K562 (cell line): ENCODE measurements at regions not wholly inside any gene's neighbourhood (a gene's known extent, or its start where the extent isn't known, plus 50 kb on each side); places are given as distances from the start of the nearest gene placed in this dataset.

Source experiments
- ATAC-seq: fragments of 200-7000 bp; cut with Tn5 transposase; 3 replicates; pipeline ENCODE4 v1.9.1; 2020; ENCODE audit warnings: moderate library complexity
- BruUV-seq: library from RNA; stranded (reverse); fragments of 400-500 nt; replicated peaks from 2 replicates; lab custom pipeline; 2021; lab: Mats Ljungman, UMichigan
- CTCF ChIA-PET: fragments of 300-600 bp; formaldehyde crosslinking; extraction: SDS; loops from one replicate; lab custom pipeline; 2021; ENCODE audit warnings: low intra/inter-chr PET ratio; lab: Yijun Ruan, JAX
- POLR2A ChIA-PET: fragments of 300-600, 350-650 bp; sonication (Branson Sonifier 250); formaldehyde crosslinking; extraction: SDS; loops from one replicate; lab custom pipeline; 2021; ENCODE audit warnings: antibody characterized with exemption, inconsistent platforms; lab: Yijun Ruan, JAX
- DNase-seq, 4 experiments: peaks; one replicate each; pipeline versions ENCODE4 v3.0.0 to v3.0.0-alpha.2; 2011 to 2018; ENCODE audit warnings: low spot score in 3 of 4, mixed read lengths in 3 of 4; ENCODE audit errors: extremely low read depth in 1 of 4
- FAIRE-seq: peaks from 2 replicates; lab custom pipeline; 2011; peaks lifted over from hg19 to GRCh38; lab: Jason Lieb, UNC
- H2AFZ ChIP-seq: 2 replicates; pipeline ENCODE4 v1.6.0; 2011; ENCODE audit warnings: low read depth, low read length, control low read depth, inconsistent platforms
- H3K27ac ChIP-seq: fragments of 200-600 bp; 3 replicates; pipeline ENCODE4 v1.8.0; 2011; ENCODE audit warnings: low read depth, mild to moderate bottlenecking, control low read depth, inconsistent platforms, low read length, moderate library complexity, mixed read lengths; ENCODE audit errors: extremely low read depth
- H3K27me3 ChIP-seq, 2 experiments: fragments of 300-600 bp in 1 of 2; 2 replicates in 1 of 2; 3 replicates in 1 of 2; pipeline versions ENCODE4 v1.6.0 to v1.8.0; 2011; ENCODE audit warnings: inconsistent platforms in 2 of 2, low read length in 2 of 2, mild to moderate bottlenecking in 1 of 2, mixed read lengths in 1 of 2, moderate library complexity in 1 of 2; ENCODE audit not compliant: control insufficient read depth in 2 of 2, insufficient read depth in 2 of 2
- H3K36me3 ChIP-seq: fragments of 300-600 bp; 3 replicates; pipeline ENCODE4 v1.8.0; 2011; ENCODE audit warnings: mild to moderate bottlenecking, low read length, inconsistent platforms; ENCODE audit not compliant: control insufficient read depth, insufficient read depth
- H3K4me1 ChIP-seq, 2 experiments: fragments of 200-600 bp in 1 of 2; replicated peaks in 1 of 2; 2 replicates in 1 of 2; 3 replicates in 1 of 2; pipeline versions ENCODE4 v1.5.1 to v1.8.0; 2011; ENCODE audit warnings: inconsistent platforms in 2 of 2, low read length in 2 of 2, mild to moderate bottlenecking in 1 of 2, mixed read lengths in 1 of 2, moderate library complexity in 1 of 2; ENCODE audit not compliant: control insufficient read depth in 2 of 2, insufficient read depth in 2 of 2
- H3K4me2 ChIP-seq: 2 replicates; pipeline ENCODE4 v1.6.1; 2011; ENCODE audit warnings: low read length, control low read depth, inconsistent platforms, mixed read lengths; ENCODE audit not compliant: insufficient read depth
- H3K4me3 ChIP-seq: fragments of 200-600 bp; sonication (generic), shearing (Covaris generic); 2 replicates; pipeline ENCODE4 v1.5.1; 2016; ENCODE audit warnings: control low read depth, inconsistent platforms
- H3K79me2 ChIP-seq: fragments of 200-600 bp; 3 replicates; pipeline ENCODE4 v1.8.0; 2011; ENCODE audit warnings: low read length, inconsistent platforms; ENCODE audit not compliant: control insufficient read depth, insufficient read depth
- H3K9ac ChIP-seq, 2 experiments: 2 replicates each; pipeline versions ENCODE4 v1.6.0 to v1.6.1; 2011; ENCODE audit warnings: low read depth in 2 of 2, low read length in 2 of 2, control low read depth in 1 of 2, inconsistent platforms in 1 of 2, mild to moderate bottlenecking in 1 of 2, mixed read lengths in 1 of 2; ENCODE audit not compliant: insufficient read depth in 1 of 2
- H3K9me1 ChIP-seq: one replicate; pipeline ENCODE4 v1.6.0; 2011; ENCODE audit warnings: inconsistent platforms, mild to moderate bottlenecking, low read length, moderate library complexity; ENCODE audit not compliant: control insufficient read depth, insufficient read depth
- H3K9me3 ChIP-seq: replicated peaks from 2 replicates; pipeline ENCODE4 v1.5.1; 2011; ENCODE audit warnings: low read depth, low read length, inconsistent platforms; ENCODE audit not compliant: control insufficient read depth, insufficient read depth
- H4K20me1 ChIP-seq: replicated peaks from 2 replicates; pipeline ENCODE4 v1.6.1; 2011; ENCODE audit warnings: low read length, inconsistent platforms, mixed read lengths; ENCODE audit not compliant: control insufficient read depth, insufficient read depth
- CTCF ChIP-seq, 3 experiments: IDR thresholded peaks in 2 of 3; conservative IDR thresholded peaks in 1 of 3; 2 replicates each; pipeline ENCODE4 v1.5.1; 2011 to 2012; ENCODE audit warnings: low read length in 3 of 3, mild to moderate bottlenecking in 3 of 3, control low read depth in 2 of 3, improper control_type of control experiment in 1 of 3, inconsistent platforms in 1 of 3, low read depth in 1 of 3, mixed read lengths in 1 of 3, moderate library complexity in 1 of 3; ENCODE audit not compliant: insufficient read depth in 2 of 3
- FOXK2 ChIP-seq, 2 experiments: fragments of 450-650 bp; IDR thresholded peaks in 1 of 2; conservative IDR thresholded peaks in 1 of 2; 2 replicates each; pipeline ENCODE4 v1.6.1; 2016; ENCODE audit warnings: low read depth in 2 of 2, mild to moderate bottlenecking in 1 of 2
- HDAC6 ChIP-seq: IDR thresholded peaks from 2 replicates; pipeline ENCODE4 v1.6.1; 2012; ENCODE audit warnings: low read depth, mild to moderate bottlenecking, control low read depth, inconsistent platforms, low read length, moderate library complexity
- NR2C1 ChIP-seq, 2 experiments: fragments of 450-650 bp; IDR thresholded peaks; 2 replicates each; pipeline ENCODE4 v1.6.1; 2017; ENCODE audit warnings: mild to moderate bottlenecking in 2 of 2, antibody characterized with exemption in 1 of 2, inconsistent platforms in 1 of 2, missing compliant biosample characterization in 1 of 2, missing genetic modification characterization in 1 of 2
- RAD21 ChIP-seq, 2 experiments: fragments of 250-450 bp in 1 of 2; fragments of 450-650 bp in 1 of 2; sonication (Bioruptor Pico) in 1 of 2; formaldehyde crosslinking in 1 of 2; IDR thresholded peaks in 1 of 2; conservative IDR thresholded peaks in 1 of 2; 2 replicates each; pipeline versions ENCODE4 v1.4.0 to v1.8.0; 2020 to 2022; ENCODE audit warnings: mild to moderate bottlenecking in 2 of 2, moderate library complexity in 1 of 2
- SRF ChIP-seq, 2 experiments: fragments of 250-450, 450-650 bp in 1 of 2; sonication (Bioruptor Pico) in 1 of 2; sonication (generic) in 1 of 2; formaldehyde crosslinking; IDR thresholded peaks; 2 replicates each; pipeline versions ENCODE4 v1.5.0 to v1.5.1; 2020 to 2022; ENCODE audit warnings: mild to moderate bottlenecking in 1 of 2, missing genetic modification reagents in 1 of 2
- ZNF146 ChIP-seq: IDR thresholded peaks from one replicate; pipeline ENCODE4 v1.6.1; 2018; ENCODE audit warnings: missing compliant biosample characterization; ENCODE audit not compliant: unreplicated experiment
- ZNF311 ChIP-seq: fragments of 250-450 bp; sonication (Bioruptor Pico); IDR thresholded peaks from 2 replicates; pipeline ENCODE4 v1.4.0; 2020; ENCODE audit warnings: mild to moderate bottlenecking, moderate library complexity
- ZNF644 ChIP-seq: fragments of 200-800 bp; sonication (Bioruptor generic); IDR thresholded peaks from 2 replicates; pipeline ENCODE4 v1.6.1; 2016; ENCODE audit warnings: low read depth, missing genetic modification characterization, missing compliant biosample characterization
- ZSCAN32 ChIP-seq: fragments of 450-650 bp; formaldehyde crosslinking; IDR thresholded peaks from 2 replicates; pipeline ENCODE4 v1.4.0; 2020; ENCODE audit warnings: mild to moderate bottlenecking, moderate library complexity
- WGBS: fragments of 100-300 bp; shearing (Covaris generic); methylation state at CpG from one replicate; pipeline ENCODE4 v1.1.6; 2016; ENCODE audit warnings: low coverage, mixed read lengths; ENCODE audit not compliant: insufficient coverage; ENCODE audit errors: missing lambda C conversion rate; 5-methylcytosine and 5-hydroxymethylcytosine counted together
- in situ Hi-C: fragments of 300-500 bp; cut with MboI; formaldehyde crosslinking; loops from 4 replicates; pipeline ENCODE4 v1.15.0; 2018; ENCODE audit warnings: inconsistent platforms, mixed read lengths
- intact Hi-C: fragments of 100-400 bp; cut with micrococcal nuclease; formaldehyde crosslinking; loops from 2 replicates; pipeline ENCODE4 v1.14.2; 2022

GRCh38 chr6:85798931-85799652 is 156.4 kb upstream of the SYNCRIP start:
- FAIRE-seq (no peak), DNase-seq (peak in 1 of 4 experiments; percentile 2), ATAC-seq (peak; percentile 48; the same call in 2 of the 3 replicates)
- no peaks in the 10 kb centered on the region for H3K4me1 ChIP-seq
- no peaks in the 10 kb centered on the region for H4K20me1 ChIP-seq
- no peaks in the 10 kb centered on the region for H3K36me3 ChIP-seq
- H3K27ac ChIP-seq: no peak overlapping the region
- intact Hi-C loops (no loop called here), in situ Hi-C loops (no loop called here)
- no peak overlapping the region for H3K4me3 ChIP-seq
- ChIA-PET POLR2A (no interaction called here), CTCF (interaction anchor here (0.7 kb wide), 1 partner anchor 444 kb away, joined by 3 read pairs; no protein-coding TSS in a partner anchor)
- H2AFZ ChIP-seq: no peak overlapping the region
- H3K4me2 ChIP-seq: no peak overlapping the region
- TF ChIP-seq NR2C1 (IDR thresholded peaks at IDR 0.05) (no peak), NR2C1 (tag; IDR thresholded peaks at IDR 0.05) (no peak), CTCF (IDR thresholded peaks at IDR 0.05 in 2 of 3, conservative IDR thresholded peaks at IDR 0.05 in 1 of 3; ENCODE audit: insufficient read depth in 2 of 3, low read depth in 1 of 3, low read length in 3 of 3) (peak in 1 of 3 experiments; percentile 21; a peak in 1 of 6 replicates), ZSCAN32 (CRISPR knock-in tag) (no peak), ZNF644 (tag) (no peak), ZNF146 (no peak), FOXK2 (conservative IDR thresholded peaks at IDR 0.05 in 1 of 2, IDR thresholded peaks at IDR 0.05 in 1 of 2; ENCODE audit: low read depth in 2 of 2) (no peak), ZNF311 (no peak), HDAC6 (no peak), SRF (CRISPR knock-in tag; IDR thresholded peaks at IDR 0.05) (no peak), RAD21 (CRISPR knock-in tag; conservative IDR thresholded peaks at IDR 0.05 in 1 of 2, IDR thresholded peaks at IDR 0.05 in 1 of 2) (peak in 1 of 2 experiments; percentile 13; a peak in 1 of 4 replicates)
- no peak overlapping the region for H3K9ac ChIP-seq
- no TSS peak for BruUV-seq
- no peaks in the 10 kb centered on the region for H3K79me2 ChIP-seq
- no peaks in the 10 kb centered on the region for H3K9me3 ChIP-seq
- H3K9me1 ChIP-seq: no peaks in the 10 kb centered on the region
- no peaks in the 10 kb centered on the region for H3K27me3 ChIP-seq
- WGBS: 0% methylated on average over 4 of the region's 4 CpGs
